ENCODE measurements at regions not wholly inside any gene's neighbourhood (a gene's known extent, or its start where the extent isn't known, plus 50 kb on each side); places are given as distances from the start of the nearest gene placed in this dataset.

- intact Hi-C loops (cut with micrococcal nuclease; ENCODE audit: unreplicated experiment): loop anchor here (10.0 kb wide), 1 partner anchor 499 kb away; no protein-coding TSS in a partner anchor
- no peaks in the 10 kb centered on the region for H3K4me1 ChIP-seq (replicated peaks; ENCODE audit: insufficient read depth)
- no TSS peak for BruUV-seq (replicated peaks)
- no peaks in the 10 kb centered on the region for H4K20me1 ChIP-seq (ENCODE audit: insufficient read depth)
- no peak overlapping the region for H3K4me3 ChIP-seq
- H3F3A ChIP-seq (ENCODE audit: insufficient read depth, low read depth): no peaks in the 10 kb centered on the region
- H3K27ac ChIP-seq: no peak overlapping the region
- no peak overlapping the region for H3K4me2 ChIP-seq
- H3K36me3 ChIP-seq (ENCODE audit: low read depth): no peaks in the 10 kb centered on the region
- no peak for DNase-seq
- H3K27me3 ChIP-seq (ENCODE audit: insufficient read depth, low read depth): no peaks in the 10 kb centered on the region
- TF ChIP-seq CTCF (conservative IDR thresholded peaks at IDR 0.05) (no peak), EZH2 (IDR thresholded peaks at IDR 0.05; ENCODE audit: low read depth) (no peak)
- H3K9me3 ChIP-seq (ENCODE audit: insufficient read depth, low read depth): no peaks in the 10 kb centered on the region
- H2AFZ ChIP-seq: no peak overlapping the region
- ChIA-PET POLR2A (ENCODE audit: unreplicated experiment) (no interaction called here), CTCF (no interaction called here)
- H3K9me2 ChIP-seq (ENCODE audit: insufficient read depth): no peaks in the 10 kb centered on the region
- no peaks in the 10 kb centered on the region for H3K79me2 ChIP-seq (ENCODE audit: low read depth)
These were observed 303.6 kb upstream of the LRRN1 start for GRCh38 chr3:3495611-3496010.

DNA sequence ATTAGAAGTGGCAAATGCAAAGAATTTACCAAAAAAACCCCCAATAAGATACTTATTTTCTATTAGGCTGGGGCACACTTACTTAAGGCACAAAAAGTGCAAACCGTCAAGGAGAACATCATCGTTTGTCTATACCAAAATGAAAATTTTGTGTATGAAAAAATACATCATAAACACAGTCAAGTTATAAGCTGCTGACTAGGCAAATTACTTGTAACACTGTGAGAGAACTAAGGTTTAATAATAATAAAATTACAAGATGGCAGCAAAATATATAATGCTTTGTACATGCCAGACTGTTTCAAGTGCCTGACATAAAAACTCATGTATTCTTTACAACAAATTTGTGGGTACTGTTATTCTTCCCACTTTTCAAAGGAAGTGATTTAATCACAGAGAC, 297.2 kb upstream of the CRBN start:
- H3K4me1 ChIP-seq (replicated peaks; ENCODE audit: insufficient read depth): no peaks in the 10 kb centered on the region
- H3K27me3 ChIP-seq (ENCODE audit: insufficient read depth, low read depth): no peaks in the 10 kb centered on the region
- BruUV-seq (replicated peaks): no TSS peak
- H3K9me3 ChIP-seq (ENCODE audit: insufficient read depth, low read depth): no peaks in the 10 kb centered on the region
- DNase-seq: no peak
- H3K27ac ChIP-seq: no peak overlapping the region
- TF ChIP-seq CTCF (conservative IDR thresholded peaks at IDR 0.05) (no peak), EZH2 (IDR thresholded peaks at IDR 0.05; ENCODE audit: low read depth) (no peak)
- H3K4me2 ChIP-seq: no peak overlapping the region
- H3K36me3 ChIP-seq (ENCODE audit: low read depth): no peaks in the 10 kb centered on the region
- no peaks in the 10 kb centered on the region for H4K20me1 ChIP-seq (ENCODE audit: insufficient read depth)
- no peaks in the 10 kb centered on the region for H3K9me2 ChIP-seq (ENCODE audit: insufficient read depth)
- no peaks in the 10 kb centered on the region for H3F3A ChIP-seq (ENCODE audit: insufficient read depth, low read depth)
- intact Hi-C loops (cut with micrococcal nuclease; ENCODE audit: unreplicated experiment): no loop called here
- no peaks in the 10 kb centered on the region for H3K79me2 ChIP-seq (ENCODE audit: low read depth)
- ChIA-PET POLR2A (ENCODE audit: unreplicated experiment) (no interaction called here), CTCF (no interaction called here)
- H2AFZ ChIP-seq: no peak overlapping the region
- no peak overlapping the region for H3K4me3 ChIP-seq

- no TSS peak for BruUV-seq (replicated peaks)
- Histone ChIP-seq H3K79me2 (ENCODE audit: low read depth) (no peaks in the 10 kb centered on the region), H3K4me2 (no peak overlapping the region), H4K20me1 (ENCODE audit: insufficient read depth) (no peaks in the 10 kb centered on the region), H3K4me1 (replicated peaks; ENCODE audit: insufficient read depth) (no peaks in the 10 kb centered on the region), H3K27ac (no peak overlapping the region), H3K36me3 (ENCODE audit: low read depth) (no peaks in the 10 kb centered on the region), H3K4me3 (no peak overlapping the region), H3K9me3 (ENCODE audit: insufficient read depth, low read depth) (no peaks in the 10 kb centered on the region), H3F3A (ENCODE audit: insufficient read depth, low read depth) (no peaks in the 10 kb centered on the region), H3K27me3 (ENCODE audit: insufficient read depth, low read depth) (no peaks in the 10 kb centered on the region), H2AFZ (no peak overlapping the region), H3K9me2 (ENCODE audit: insufficient read depth) (no peaks in the 10 kb centered on the region)
- DNase-seq: no peak
- POLR2A ChIA-PET (ENCODE audit: unreplicated experiment): no interaction called here
- TF ChIP-seq EZH2 (IDR thresholded peaks at IDR 0.05; ENCODE audit: low read depth): no peak
- TF ChIP-seq CTCF (conservative IDR thresholded peaks at IDR 0.05): no peak
- intact Hi-C loops (cut with micrococcal nuclease; ENCODE audit: unreplicated experiment): no loop called here
- CTCF ChIA-PET: no interaction called here
These were observed 289.1 kb upstream of the CRBN start for GRCh38 chr3:3468596-3468995.

All from PC-9 (cell line).